HTR-8/SVneo (cell line): ENCODE measurements at regions not wholly inside any gene's neighbourhood (a gene's known extent, or its start where the extent isn't known, plus 50 kb on each side); places are given as distances from the start of the nearest gene placed in this dataset.
A peak's percentile ranks its signal among the peaks of the same experiment; 100 is the strongest.
"Not testable (repeated sequence)": the region's sequence is repeated elsewhere in the genome, so short reads cannot be mapped to it uniquely, and the experiment has no call there.

Experiments used
- DNase-seq: peaks from one replicate; pipeline ENCODE4 v3.0.0; 2011; ENCODE audit warnings: low spot score, mixed read lengths; ENCODE audit not compliant: insufficient read length
- FAIRE-seq: peaks from 2 replicates; lab custom pipeline; 2011; peaks lifted over from hg19 to GRCh38; lab: Jason Lieb, UNC

DNA sequence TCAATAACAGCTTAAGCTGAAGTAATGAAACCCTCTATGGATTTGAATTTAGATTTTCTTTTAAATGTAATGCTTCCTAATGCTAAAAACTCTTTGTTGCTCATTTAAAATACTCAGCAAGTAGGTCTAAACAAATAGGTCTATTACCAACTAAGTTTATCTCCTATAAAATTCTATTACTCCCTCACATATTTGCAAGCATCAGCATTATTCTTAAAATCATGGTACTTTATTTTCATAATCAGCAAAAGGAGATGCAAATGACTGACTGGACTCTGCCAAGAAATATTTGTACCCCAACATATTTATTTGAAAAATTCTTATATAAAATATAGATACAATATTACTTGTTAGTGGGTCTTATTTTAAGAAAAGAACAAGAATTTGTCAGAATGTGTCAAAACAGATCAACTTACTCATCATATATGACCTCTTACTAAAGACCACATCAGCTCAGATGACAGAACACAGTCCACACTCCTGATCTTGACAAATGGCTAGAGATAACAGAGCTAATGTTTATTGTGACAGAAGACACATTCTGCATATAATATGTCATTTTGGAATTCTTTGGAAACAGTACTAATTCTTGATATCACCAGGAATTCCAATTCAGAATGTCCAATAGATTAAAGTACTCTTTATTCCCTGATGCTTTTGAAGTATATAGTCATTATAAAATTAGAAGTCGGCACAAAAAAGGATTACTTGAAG lies 704.6 kb upstream of the PCDH9 start:
- FAIRE-seq (no peak), DNase-seq (no peak)

DNA sequence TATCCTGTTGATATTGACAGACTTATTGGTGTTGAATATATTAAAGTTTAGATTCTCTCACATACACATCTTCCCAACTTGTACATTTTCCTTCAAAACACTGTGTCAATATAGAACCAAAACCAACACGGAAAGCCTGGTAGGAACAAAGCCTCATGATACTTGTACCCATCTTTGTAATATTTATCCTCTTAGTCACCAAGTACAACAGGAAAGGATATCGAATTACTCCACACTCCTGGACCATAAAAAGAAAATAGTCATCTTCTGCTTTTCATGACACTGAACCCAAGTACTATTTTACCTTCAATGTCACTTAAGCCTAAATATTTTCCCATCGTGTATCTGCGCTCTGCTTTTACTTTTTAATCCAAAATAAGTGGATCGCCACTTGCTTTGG lies 702.9 kb upstream of the PCDH9 start:
- FAIRE-seq (no peak), DNase-seq (no peak)

- no peak for DNase-seq
- no peak for FAIRE-seq
These were observed 687.3 kb upstream of the PCDH9 start for GRCh38 chr13:67917291-67917987.

DNA sequence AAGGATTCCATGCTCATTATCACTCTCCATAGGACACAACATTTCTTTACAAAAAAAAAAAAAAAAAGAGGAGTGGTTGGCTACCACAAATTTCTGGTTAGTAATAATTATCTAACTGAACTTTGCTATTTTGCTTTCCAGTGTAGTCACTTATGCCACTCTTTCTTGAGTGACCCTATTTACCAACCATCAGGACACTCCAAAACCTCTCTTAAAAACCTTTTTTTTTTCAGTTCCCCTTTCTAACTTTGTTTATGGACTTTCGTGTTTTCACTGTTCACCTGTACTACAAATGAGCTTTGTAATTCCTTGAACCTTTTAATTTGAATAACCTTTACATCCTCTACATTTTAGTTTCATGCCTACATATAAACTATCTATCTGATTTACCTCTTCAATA lies 686.5 kb upstream of the PCDH9 start:
- no peak for FAIRE-seq
- DNase-seq = no peak

DNA sequence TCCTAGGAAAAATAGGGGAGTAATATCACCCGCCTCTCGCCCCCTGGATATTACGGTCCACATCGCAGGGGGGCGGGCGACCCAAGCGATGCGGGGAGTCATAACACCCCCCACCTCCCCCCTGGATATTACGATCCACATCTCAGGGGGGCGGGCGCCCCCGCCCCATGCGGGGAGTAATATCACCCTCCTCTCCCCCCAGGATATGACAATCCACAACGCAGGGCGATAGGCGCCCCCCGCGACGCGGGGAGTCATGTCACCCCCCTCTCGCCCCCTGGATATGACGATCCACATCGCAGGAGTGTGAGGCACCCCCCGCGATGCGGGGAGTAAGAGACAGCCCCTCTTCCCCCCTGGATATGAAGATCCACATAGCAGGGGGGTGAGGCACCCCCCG lies 684.4 kb upstream of the PCDH9 start:
- FAIRE-seq = no peak
- no peak for DNase-seq

DNA sequence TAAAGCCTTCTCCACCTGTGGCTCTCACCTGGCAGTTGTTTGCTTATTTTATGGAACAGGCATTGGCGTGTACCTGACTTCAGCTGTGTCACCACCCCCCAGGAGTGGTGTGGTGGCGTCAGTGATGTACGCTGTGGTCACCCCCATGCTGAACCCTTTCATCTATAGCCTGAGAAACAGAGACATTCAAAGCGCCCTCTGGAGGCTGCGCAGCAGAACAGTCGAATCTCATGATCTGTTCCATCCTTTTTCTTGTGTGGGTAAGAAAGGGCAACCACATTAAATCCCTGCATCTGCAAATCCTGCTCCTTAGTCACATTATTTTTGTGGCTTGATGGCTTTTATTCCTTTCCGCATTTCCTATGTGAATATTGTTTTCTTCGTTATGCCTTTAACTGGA lies 672.8 kb upstream of the PCDH9 start:
- DNase-seq, FAIRE-seq: not testable (repeated sequence)

GRCh38 chr13:67880916-67881315 lies 650.8 kb upstream of the PCDH9 start:
- no peak for FAIRE-seq
- no peak for DNase-seq

- DNase-seq (no peak), FAIRE-seq (no peak)
These were observed 648.2 kb upstream of the PCDH9 start for GRCh38 chr13:67878376-67878775.

DNA sequence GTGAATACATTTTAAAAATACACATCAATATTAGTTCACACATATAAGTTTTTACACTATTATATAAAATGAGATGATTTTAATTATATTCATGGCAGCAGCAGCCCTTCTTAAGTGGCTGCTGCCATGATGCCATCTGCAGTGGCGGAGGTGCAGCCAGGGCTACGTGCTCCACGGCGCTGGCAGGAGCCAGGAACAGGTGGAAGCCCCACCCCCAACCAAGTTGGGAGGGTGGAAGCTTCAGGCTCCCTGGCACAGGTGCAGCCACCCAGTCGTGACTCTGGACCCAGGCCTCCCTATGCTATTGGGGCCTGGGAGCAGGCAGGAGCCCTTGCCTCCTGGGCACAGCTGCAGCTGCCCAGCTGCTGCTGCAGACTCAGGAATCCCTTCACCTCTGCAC lies 646.9 kb upstream of the PCDH9 start:
- DNase-seq = no peak
- FAIRE-seq = no peak

- no peak for DNase-seq
- FAIRE-seq = no peak
These were observed 637.1 kb upstream of the PCDH9 start for GRCh38 chr13:67867206-67867605.

GRCh38 chr13:67860315-67860714 lies 630.2 kb upstream of the PCDH9 start:
- FAIRE-seq (no peak), DNase-seq (no peak)

- DNase-seq (no peak), FAIRE-seq (no peak)
These were observed 629.8 kb upstream of the PCDH9 start for GRCh38 chr13:67859904-67860303.

DNA sequence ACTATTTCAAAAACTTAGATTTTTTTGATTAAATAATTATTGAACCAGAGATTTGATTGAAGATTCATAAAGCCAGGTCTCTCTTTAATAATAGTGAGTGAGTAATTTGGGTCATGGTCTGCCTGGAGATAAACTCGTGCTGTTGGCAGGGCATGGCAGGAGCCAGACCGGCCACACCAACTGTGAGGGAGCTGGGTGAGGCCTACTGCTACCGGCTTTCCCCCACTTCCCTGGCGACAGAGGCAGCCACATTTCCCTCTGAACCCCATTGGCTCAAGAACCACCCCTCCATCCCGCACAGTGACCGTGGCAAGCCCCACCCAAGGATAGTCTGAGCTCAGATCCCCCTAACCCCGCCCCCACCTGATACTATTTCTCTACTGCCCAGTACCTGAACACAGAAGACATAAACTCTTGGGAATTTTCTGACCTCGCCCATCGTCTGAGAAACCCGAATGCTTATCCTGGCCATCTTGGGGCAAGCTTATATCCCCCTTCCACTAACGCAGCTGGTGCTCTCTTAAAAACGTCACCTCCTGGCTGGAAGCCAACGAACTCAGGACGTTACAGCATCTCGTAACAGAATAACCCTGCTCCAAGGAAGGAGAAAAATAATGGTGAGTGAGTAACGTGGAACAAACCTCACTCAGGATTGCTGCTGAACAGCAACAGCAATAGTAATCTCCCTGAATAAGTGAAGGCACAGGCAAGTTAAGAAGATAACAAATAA lies 627.6 kb upstream of the PCDH9 start:
- no peak for DNase-seq
- no peak for FAIRE-seq

GRCh38 chr13:67856955-67857354 lies 626.8 kb upstream of the PCDH9 start:
- DNase-seq = no peak
- no peak for FAIRE-seq

DNA sequence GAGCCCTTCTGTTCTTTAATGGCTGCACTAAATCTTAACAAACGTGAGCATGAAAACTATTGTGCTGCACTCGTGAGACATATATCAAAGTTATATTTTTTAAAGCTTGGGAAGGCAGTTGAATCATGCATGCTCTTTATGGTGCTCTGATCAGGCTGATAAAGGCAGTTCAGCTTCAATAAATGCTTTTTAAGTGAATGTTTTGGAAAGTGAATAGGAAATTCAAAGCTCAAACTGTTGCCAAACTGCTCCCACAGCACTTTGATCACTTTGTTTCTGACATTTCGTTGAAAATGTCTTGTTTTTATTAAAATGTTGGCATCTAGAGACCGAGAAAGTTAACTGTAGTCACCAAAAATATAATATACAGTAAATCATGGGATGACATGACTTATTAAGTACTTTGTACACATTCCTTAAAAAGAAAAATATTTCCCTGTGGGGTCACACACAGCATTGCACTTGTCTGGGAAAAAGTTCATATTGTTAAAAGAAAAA lies 625.7 kb upstream of the PCDH9 start:
- no peak for FAIRE-seq
- DNase-seq = peak; percentile 1

DNA sequence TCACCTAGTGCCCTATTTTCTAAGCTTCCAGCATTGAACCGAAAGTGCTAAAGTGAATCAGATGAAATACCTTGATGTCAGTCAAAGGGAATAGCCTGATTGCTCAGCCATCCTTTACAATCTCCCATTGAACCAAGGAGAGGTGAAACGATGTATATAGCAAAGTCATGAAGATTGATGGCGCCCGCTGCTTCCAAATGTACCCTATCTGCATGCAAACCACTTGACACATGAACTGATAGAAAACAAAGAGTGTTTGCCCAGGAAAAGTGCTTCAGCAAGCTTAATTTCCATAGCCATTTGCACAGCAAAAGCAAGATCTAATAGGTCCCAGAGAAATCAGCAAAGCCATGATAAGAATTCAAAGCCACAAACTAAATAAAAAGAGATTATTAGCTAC lies 624.9 kb upstream of the PCDH9 start:
- no peak for DNase-seq
- FAIRE-seq = no peak

DNA sequence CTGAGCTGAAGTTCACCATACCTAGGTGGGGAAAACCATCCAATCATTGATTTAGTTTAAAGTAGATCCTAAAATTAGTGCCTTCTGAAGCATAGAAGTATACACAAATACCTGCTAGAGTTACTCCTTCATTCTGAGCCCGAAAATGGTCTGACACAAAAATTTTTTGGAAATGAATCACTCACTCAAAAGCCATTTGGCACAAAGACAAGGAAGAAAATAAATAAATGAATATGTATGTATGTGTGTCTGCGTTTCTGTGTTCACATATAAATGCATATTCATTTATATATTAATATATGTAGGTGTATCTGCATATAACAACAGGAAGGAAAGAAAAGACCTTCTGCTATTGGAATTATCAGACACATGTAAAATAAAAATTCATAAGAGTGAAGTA lies 614.4 kb upstream of the PCDH9 start:
- FAIRE-seq (no peak), DNase-seq (no peak)

DNA sequence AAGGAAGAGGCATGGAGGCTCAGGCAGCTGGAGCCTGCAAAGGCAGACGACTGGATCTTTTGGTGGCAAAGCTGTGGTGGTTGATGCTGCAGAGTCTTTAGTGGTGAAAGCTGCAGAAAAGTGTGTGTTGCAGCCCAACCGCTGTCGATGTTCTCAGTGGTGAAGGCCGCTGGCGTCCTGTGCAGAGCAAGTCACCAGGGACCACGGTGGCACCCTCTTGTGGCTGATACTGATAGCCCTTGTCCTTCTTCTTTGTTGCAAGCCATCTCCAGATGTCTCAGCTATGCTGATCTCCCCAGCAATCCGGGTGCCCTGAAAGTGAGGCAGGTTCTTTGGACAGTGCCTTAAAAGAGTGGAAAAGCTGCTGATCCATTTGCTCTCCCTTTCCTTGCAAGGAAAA lies 610.9 kb upstream of the PCDH9 start:
- DNase-seq = no peak

GRCh38 chr13:67833564-67833963 lies 603.4 kb upstream of the PCDH9 start:
- no peak for FAIRE-seq
- no peak for DNase-seq

More for the DNA sequence above, 610.9 kb upstream of the PCDH9 start:
- no peak for FAIRE-seq

DNA sequence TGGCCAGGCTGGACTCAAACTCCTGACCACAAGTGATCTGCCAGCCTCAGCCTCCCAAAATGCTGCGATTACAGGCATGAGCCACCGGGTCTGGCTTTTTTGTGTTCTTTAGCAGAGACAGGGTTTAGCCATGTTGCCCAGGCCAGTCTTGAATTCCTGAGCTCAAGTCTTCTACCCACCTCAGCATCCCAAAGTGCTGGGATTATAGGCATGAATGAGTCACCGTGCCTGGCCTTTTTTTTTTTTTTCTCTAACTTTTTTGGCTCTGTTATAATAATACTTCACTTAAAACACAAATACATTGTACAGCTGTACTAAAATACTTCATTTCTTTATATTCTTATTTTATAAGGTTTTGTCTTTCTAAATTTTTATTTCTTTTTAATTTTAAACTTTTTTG lies 599.5 kb upstream of the PCDH9 start:
- no peak for DNase-seq
- FAIRE-seq = no peak

DNA sequence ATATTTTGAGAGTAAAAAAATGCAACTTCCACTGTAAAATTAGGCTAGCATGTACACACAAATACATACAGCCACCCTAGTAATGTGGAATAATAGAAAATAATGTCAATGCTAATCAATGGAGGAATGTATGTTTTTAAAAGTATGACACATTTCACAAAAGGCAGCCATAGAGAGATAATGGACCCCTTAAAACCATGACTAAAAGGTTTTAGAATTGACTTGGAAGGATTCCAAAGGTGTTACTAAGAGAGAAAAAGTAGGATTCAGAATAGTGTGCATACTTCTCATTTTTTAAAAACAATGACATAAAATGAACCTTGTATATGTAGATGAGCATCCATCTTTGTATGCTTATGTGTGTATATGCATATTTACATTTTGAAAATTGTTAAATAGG lies 597.9 kb upstream of the PCDH9 start:
- no peak for FAIRE-seq
- no peak for DNase-seq
